OCI-LY1 (cell line): ENCODE measurements at regions not wholly inside any gene's neighbourhood (a gene's known extent, or its start where the extent isn't known, plus 50 kb on each side); places are given as distances from the start of the nearest gene placed in this dataset.

Experiments used
- EZH2 ChIP-seq: fragments of 200-600 bp; sonication (generic), shearing (Covaris generic); IDR thresholded peaks from 2 replicates; pipeline ENCODE4 v1.8.0; 2017; ENCODE audit warnings: borderline replicate concordance, mixed run types, mild to moderate bottlenecking, antibody characterized with exemption, low read length, moderate library complexity, mixed read lengths
- TF ChIP-seq, protein P1 (sequence below): fragments of 200-600 bp; sonication (generic), shearing (Covaris generic); IDR thresholded peaks from 2 replicates; pipeline ENCODE4 v1.5.1; 2017; ENCODE audit warnings: mild to moderate bottlenecking, antibody characterized with exemption, low read length, moderate library complexity, mixed read lengths

DNA sequence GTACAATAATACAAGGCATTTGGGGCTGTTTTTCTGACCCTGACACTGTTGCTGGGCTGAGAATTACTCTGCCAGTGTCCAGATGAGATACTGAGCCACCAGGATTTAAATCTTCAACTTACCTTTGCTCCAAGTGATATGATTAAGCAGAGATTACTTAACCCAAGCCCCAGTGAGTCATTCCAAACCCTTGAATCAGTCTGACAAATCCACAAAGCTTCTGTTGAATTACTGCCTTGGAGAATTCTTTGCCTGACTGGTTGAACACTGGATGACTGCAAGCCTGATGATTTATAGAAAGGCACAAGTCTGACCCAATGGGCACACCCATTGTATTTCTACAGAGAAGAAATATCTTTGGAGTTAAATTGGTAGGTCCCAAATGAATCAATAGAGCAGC lies 88.2 kb upstream of the TSC22D2 start:
- TF ChIP-seq EZH2 = no peak
- TF ChIP-seq, protein P1, sequence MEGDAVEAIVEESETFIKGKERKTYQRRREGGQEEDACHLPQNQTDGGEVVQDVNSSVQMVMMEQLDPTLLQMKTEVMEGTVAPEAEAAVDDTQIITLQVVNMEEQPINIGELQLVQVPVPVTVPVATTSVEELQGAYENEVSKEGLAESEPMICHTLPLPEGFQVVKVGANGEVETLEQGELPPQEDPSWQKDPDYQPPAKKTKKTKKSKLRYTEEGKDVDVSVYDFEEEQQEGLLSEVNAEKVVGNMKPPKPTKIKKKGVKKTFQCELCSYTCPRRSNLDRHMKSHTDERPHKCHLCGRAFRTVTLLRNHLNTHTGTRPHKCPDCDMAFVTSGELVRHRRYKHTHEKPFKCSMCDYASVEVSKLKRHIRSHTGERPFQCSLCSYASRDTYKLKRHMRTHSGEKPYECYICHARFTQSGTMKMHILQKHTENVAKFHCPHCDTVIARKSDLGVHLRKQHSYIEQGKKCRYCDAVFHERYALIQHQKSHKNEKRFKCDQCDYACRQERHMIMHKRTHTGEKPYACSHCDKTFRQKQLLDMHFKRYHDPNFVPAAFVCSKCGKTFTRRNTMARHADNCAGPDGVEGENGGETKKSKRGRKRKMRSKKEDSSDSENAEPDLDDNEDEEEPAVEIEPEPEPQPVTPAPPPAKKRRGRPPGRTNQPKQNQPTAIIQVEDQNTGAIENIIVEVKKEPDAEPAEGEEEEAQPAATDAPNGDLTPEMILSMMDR = no peak
